ENCODE measurements at regions not wholly inside any gene's neighbourhood (a gene's known extent, or its start where the extent isn't known, plus 50 kb on each side); places are given as distances from the start of the nearest gene placed in this dataset.

DNA sequence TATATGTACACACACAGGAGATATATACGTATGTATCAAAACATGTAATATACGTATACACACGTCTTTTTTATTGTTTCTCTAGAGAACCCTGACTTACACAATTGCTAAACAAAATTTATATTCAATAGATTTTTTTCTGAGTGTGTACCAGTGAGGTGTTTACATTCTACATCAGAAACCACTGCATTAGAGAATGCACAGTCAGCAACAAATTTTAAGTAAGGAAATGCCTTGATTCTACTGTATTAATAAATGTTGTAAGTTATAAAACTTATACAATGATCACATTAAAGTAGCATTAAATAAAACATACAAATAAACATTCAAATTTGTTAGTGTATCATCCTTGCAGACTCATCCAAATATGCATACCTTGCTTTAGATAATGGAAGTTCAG lies 376.4 kb upstream of the FAM98A start:
- TF ChIP-seq, protein P1, sequence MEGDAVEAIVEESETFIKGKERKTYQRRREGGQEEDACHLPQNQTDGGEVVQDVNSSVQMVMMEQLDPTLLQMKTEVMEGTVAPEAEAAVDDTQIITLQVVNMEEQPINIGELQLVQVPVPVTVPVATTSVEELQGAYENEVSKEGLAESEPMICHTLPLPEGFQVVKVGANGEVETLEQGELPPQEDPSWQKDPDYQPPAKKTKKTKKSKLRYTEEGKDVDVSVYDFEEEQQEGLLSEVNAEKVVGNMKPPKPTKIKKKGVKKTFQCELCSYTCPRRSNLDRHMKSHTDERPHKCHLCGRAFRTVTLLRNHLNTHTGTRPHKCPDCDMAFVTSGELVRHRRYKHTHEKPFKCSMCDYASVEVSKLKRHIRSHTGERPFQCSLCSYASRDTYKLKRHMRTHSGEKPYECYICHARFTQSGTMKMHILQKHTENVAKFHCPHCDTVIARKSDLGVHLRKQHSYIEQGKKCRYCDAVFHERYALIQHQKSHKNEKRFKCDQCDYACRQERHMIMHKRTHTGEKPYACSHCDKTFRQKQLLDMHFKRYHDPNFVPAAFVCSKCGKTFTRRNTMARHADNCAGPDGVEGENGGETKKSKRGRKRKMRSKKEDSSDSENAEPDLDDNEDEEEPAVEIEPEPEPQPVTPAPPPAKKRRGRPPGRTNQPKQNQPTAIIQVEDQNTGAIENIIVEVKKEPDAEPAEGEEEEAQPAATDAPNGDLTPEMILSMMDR (tag by site-specific recombination; IDR thresholded peaks at IDR 0.05) = no peak
- TF ChIP-seq ZNF24 (tag by site-specific recombination; IDR thresholded peaks at IDR 0.05) = no peak
- TF ChIP-seq, protein P2, sequence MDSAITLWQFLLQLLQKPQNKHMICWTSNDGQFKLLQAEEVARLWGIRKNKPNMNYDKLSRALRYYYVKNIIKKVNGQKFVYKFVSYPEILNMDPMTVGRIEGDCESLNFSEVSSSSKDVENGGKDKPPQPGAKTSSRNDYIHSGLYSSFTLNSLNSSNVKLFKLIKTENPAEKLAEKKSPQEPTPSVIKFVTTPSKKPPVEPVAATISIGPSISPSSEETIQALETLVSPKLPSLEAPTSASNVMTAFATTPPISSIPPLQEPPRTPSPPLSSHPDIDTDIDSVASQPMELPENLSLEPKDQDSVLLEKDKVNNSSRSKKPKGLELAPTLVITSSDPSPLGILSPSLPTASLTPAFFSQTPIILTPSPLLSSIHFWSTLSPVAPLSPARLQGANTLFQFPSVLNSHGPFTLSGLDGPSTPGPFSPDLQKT (IDR thresholded peaks at IDR 0.05; ENCODE audit: borderline replicate concordance, low read depth, low read length) = no peak
- TF ChIP-seq GFI1B (tag by site-specific recombination; IDR thresholded peaks at IDR 0.05) = no peak
- TF ChIP-seq, protein P3, sequence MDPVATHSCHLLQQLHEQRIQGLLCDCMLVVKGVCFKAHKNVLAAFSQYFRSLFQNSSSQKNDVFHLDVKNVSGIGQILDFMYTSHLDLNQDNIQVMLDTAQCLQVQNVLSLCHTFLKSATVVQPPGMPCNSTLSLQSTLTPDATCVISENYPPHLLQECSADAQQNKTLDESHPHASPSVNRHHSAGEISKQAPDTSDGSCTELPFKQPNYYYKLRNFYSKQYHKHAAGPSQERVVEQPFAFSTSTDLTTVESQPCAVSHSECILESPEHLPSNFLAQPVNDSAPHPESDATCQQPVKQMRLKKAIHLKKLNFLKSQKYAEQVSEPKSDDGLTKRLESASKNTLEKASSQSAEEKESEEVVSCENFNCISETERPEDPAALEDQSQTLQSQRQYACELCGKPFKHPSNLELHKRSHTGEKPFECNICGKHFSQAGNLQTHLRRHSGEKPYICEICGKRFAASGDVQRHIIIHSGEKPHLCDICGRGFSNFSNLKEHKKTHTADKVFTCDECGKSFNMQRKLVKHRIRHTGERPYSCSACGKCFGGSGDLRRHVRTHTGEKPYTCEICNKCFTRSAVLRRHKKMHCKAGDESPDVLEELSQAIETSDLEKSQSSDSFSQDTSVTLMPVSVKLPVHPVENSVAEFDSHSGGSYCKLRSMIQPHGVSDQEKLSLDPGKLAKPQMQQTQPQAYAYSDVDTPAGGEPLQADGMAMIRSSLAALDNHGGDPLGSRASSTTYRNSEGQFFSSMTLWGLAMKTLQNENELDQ (tag by site-specific recombination; IDR thresholded peaks at IDR 0.05; ENCODE audit: low read depth) = no peak

Measured in HEK293 (cell line).